H1 (cell line): ENCODE measurements at regions not wholly inside any gene's neighbourhood (a gene's known extent, or its start where the extent isn't known, plus 50 kb on each side); places are given as distances from the start of the nearest gene placed in this dataset.

Experiments used
- CTCF ChIA-PET: fragments of 300-600 bp; sonication (Branson Sonifier 250); formaldehyde crosslinking; loops from one replicate; lab custom pipeline; 2021; ENCODE audit not compliant: partially characterized antibody; lab: Charles Lee
- POLR2A ChIA-PET: fragments of 300-600 bp; sonication (Branson Sonifier 250); formaldehyde crosslinking; loops from one replicate; lab custom pipeline; 2021; ENCODE audit warnings: inconsistent platforms; ENCODE audit not compliant: partially characterized antibody; lab: Charles Lee
- DNase-seq, 2 experiments: peaks; one replicate each; pipeline versions ENCODE4 v3.0.0 to v3.0.0-alpha.2; 2010 to 2022; ENCODE audit warnings: low spot score in 2 of 2, low read depth in 1 of 2, mixed read lengths in 1 of 2
- FAIRE-seq: peaks from 2 replicates; lab custom pipeline; 2011; peaks lifted over from hg19 to GRCh38; lab: Jason Lieb, UNC
- H2AFZ ChIP-seq: 2 replicates; pipeline ENCODE4 v1.8.1; 2012; ENCODE audit warnings: low read length, inconsistent platforms
- H2AK5ac ChIP-seq: 2 replicates; pipeline ENCODE4 v1.6.1; 2013; ENCODE audit warnings: low read depth, low read length
- H2BK120ac ChIP-seq: replicated peaks from 2 replicates; pipeline ENCODE3; 2013; ENCODE audit warnings: low read depth, low read length, inconsistent platforms
- H2BK12ac ChIP-seq: 2 replicates; pipeline ENCODE4 v1.6.1; 2013; ENCODE audit warnings: low read depth, low read length
- H2BK15ac ChIP-seq: 2 replicates; pipeline ENCODE4 v1.6.1; 2013; ENCODE audit warnings: low read length
- H2BK20ac ChIP-seq: 2 replicates; pipeline ENCODE4 v1.6.1; 2013; ENCODE audit warnings: low read length
- H2BK5ac ChIP-seq: 2 replicates; pipeline ENCODE4 v1.6.1; 2013; ENCODE audit warnings: low read depth, low read length
- H3K14ac ChIP-seq: 2 replicates; pipeline ENCODE4 v1.6.1; 2013; ENCODE audit warnings: inconsistent platforms; ENCODE audit not compliant: insufficient read length
- H3K18ac ChIP-seq: 2 replicates; pipeline ENCODE4 v1.6.1; 2013; ENCODE audit warnings: low read length; ENCODE audit errors: extremely low read depth
- H3K23ac ChIP-seq: 2 replicates; pipeline ENCODE4 v1.6.1; 2013; ENCODE audit warnings: inconsistent platforms; ENCODE audit not compliant: insufficient read length
- H3K23me2 ChIP-seq: 2 replicates; pipeline ENCODE4 v1.6.1; 2013; ENCODE audit warnings: low read depth, low read length
- H3K27ac ChIP-seq: 2 replicates; pipeline ENCODE4 v1.6.1; 2011; ENCODE audit warnings: low read depth, low read length, inconsistent platforms
- H3K27me3 ChIP-seq, 4 experiments: replicated peaks in 1 of 4; 1 replicate in 1 of 4; 2 replicates in 3 of 4; pipeline versions ENCODE4 v1.6.1 to v1.8.1; 2011 to 2013; ENCODE audit warnings: low read length in 3 of 4, mild to moderate bottlenecking in 3 of 4, inconsistent platforms in 2 of 4, mixed read lengths in 2 of 4, moderate library complexity in 1 of 4; ENCODE audit not compliant: control insufficient read depth in 3 of 4, insufficient read depth in 3 of 4; ENCODE audit errors: extremely low read depth in 1 of 4
- H3K36me3 ChIP-seq, 4 experiments: 2 replicates each; pipeline versions ENCODE4 v1.6.1 to v1.8.1; 2011 to 2013; ENCODE audit warnings: mild to moderate bottlenecking in 4 of 4, low read length in 3 of 4, moderate library complexity in 2 of 4, control low read depth in 1 of 4, inconsistent platforms in 1 of 4; ENCODE audit not compliant: insufficient read depth in 4 of 4, control insufficient read depth in 2 of 4
- H3K4ac ChIP-seq: replicated peaks from 2 replicates; pipeline ENCODE3; 2013; ENCODE audit warnings: low read length, low read depth, mixed read lengths, inconsistent platforms; ENCODE audit not compliant: insufficient read length
- H3K4me1 ChIP-seq, 4 experiments: replicated peaks in 1 of 4; 1 replicate in 1 of 4; 2 replicates in 3 of 4; pipeline versions ENCODE4 v1.6.1 to v1.8.1; 2011 to 2013; ENCODE audit warnings: low read length in 3 of 4, inconsistent platforms in 2 of 4, mixed read lengths in 1 of 4; ENCODE audit not compliant: insufficient read depth in 4 of 4, control insufficient read depth in 3 of 4
- H3K4me2 ChIP-seq, 2 experiments: 2 replicates each; pipeline versions ENCODE4 v1.6.1 to v1.8.1; 2011 to 2013; ENCODE audit warnings: low read depth in 2 of 2, low read length in 2 of 2, control low read depth in 1 of 2, inconsistent platforms in 1 of 2, mild to moderate bottlenecking in 1 of 2; ENCODE audit not compliant: insufficient read depth in 1 of 2
- H3K4me3 ChIP-seq, 4 experiments: fragments of 200-600, 300-600 bp in 1 of 4; sonication (generic), shearing (Covaris generic), sonication (Bioruptor Twin) in 1 of 4; 2 replicates each; pipeline versions ENCODE4 v1.5.1 to v1.8.1; 2011 to 2016; ENCODE audit warnings: low read length in 4 of 4, low read depth in 3 of 4, control low read depth in 2 of 4, inconsistent platforms in 2 of 4, mild to moderate bottlenecking in 2 of 4, mixed read lengths in 1 of 4, moderate library complexity in 1 of 4; ENCODE audit not compliant: insufficient read depth in 2 of 4; ENCODE audit errors: extremely low read depth in 1 of 4
- H3K56ac ChIP-seq: replicated peaks from 2 replicates; pipeline ENCODE3; 2013; ENCODE audit warnings: low read depth, mild to moderate bottlenecking, mixed read lengths, low read length, inconsistent platforms; ENCODE audit not compliant: insufficient read length
- H3K79me1 ChIP-seq: 2 replicates; pipeline ENCODE4 v1.6.1; 2013; ENCODE audit warnings: low read depth, low read length, control low read depth
- H3K79me2 ChIP-seq, 2 experiments: 2 replicates each; pipeline versions ENCODE4 v1.6.1 to v1.8.1; 2012 to 2013; ENCODE audit warnings: low read length in 2 of 2, mild to moderate bottlenecking in 2 of 2, inconsistent platforms in 1 of 2; ENCODE audit not compliant: insufficient read depth in 2 of 2, control insufficient read depth in 1 of 2
- H3K9ac ChIP-seq, 4 experiments: replicated peaks in 1 of 4; 1 replicate in 1 of 4; 2 replicates in 3 of 4; pipeline versions ENCODE4 v1.6.1 to v1.8.1; 2011 to 2013; ENCODE audit warnings: low read depth in 3 of 4, low read length in 3 of 4, control low read depth in 2 of 4, mild to moderate bottlenecking in 2 of 4, moderate library complexity in 2 of 4, inconsistent platforms in 1 of 4; ENCODE audit errors: extremely low read depth in 1 of 4
- H3K9me3 ChIP-seq, 2 experiments: 2 replicates each; pipeline versions ENCODE4 v1.6.1 to v1.8.1; 2012 to 2013; ENCODE audit warnings: mild to moderate bottlenecking in 2 of 2, moderate library complexity in 2 of 2, control low read depth in 1 of 2, inconsistent platforms in 1 of 2, low read depth in 1 of 2, low read length in 1 of 2, mixed read lengths in 1 of 2; ENCODE audit not compliant: insufficient read depth in 2 of 2
- H4K20me1 ChIP-seq, 2 experiments: replicated peaks in 1 of 2; 2 replicates each; pipeline versions ENCODE3 to v1.8.1; 2011 to 2013; ENCODE audit warnings: inconsistent platforms in 2 of 2, low read length in 2 of 2, mild to moderate bottlenecking in 1 of 2; ENCODE audit not compliant: insufficient read depth in 2 of 2, control insufficient read depth in 1 of 2
- H4K5ac ChIP-seq: 2 replicates; pipeline ENCODE4 v1.6.1; 2013; ENCODE audit warnings: low read length, low read depth, mixed read lengths, inconsistent platforms; ENCODE audit not compliant: insufficient read length
- H4K8ac ChIP-seq: 2 replicates; pipeline ENCODE4 v1.8.0; 2013; ENCODE audit warnings: mild to moderate bottlenecking, moderate library complexity, low read length, inconsistent platforms; ENCODE audit not compliant: insufficient read depth; ENCODE audit errors: extremely low read depth
- H4K91ac ChIP-seq: replicated peaks from 2 replicates; pipeline ENCODE3; 2013; ENCODE audit warnings: low read length, mixed read lengths, inconsistent platforms; ENCODE audit not compliant: insufficient read length
- JUN ChIP-seq: IDR thresholded peaks from 2 replicates; pipeline ENCODE4 v1.6.1; 2011; ENCODE audit warnings: low read depth, mild to moderate bottlenecking, improper control_type of control experiment, low read length
- KDM4A ChIP-seq: IDR thresholded peaks from one replicate; pipeline ENCODE4 v1.7.1; 2012; ENCODE audit warnings: low read depth, mild to moderate bottlenecking, moderate library complexity, low read length, inconsistent platforms; ENCODE audit not compliant: severe bottlenecking
- SP4 ChIP-seq: IDR thresholded peaks from 2 replicates; pipeline ENCODE4 v1.6.1; 2012; ENCODE audit warnings: low read length, inconsistent platforms
- TBP ChIP-seq: IDR thresholded peaks from 2 replicates; pipeline ENCODE4 v1.6.1; 2011; ENCODE audit warnings: low read depth, low read length, improper control_type of control experiment
- WGBS, 2 experiments: shearing (Covaris generic) in 1 of 2; methylation state at CpG; one replicate each; pipeline versions ENCODE4 v1.1.6 to v1.1.7; 2013 to 2015; ENCODE audit warnings: low lambda C conversion rate in 2 of 2, mixed read lengths in 2 of 2, inconsistent platforms in 1 of 2, low coverage in 1 of 2, missing lambda C conversion rate in 1 of 2; ENCODE audit not compliant: insufficient replicate concordance in 2 of 2, insufficient coverage in 1 of 2, insufficient read length in 1 of 2; ENCODE audit errors: extremely low coverage in 1 of 2, missing lambda C conversion rate in 1 of 2; 5-methylcytosine and 5-hydroxymethylcytosine counted together

- Histone ChIP-seq H3K4me2 (no peak overlapping the region), H3K9ac (no peak overlapping the region), H3K18ac (no peak overlapping the region), H4K5ac (no peak overlapping the region), H3K4me1 (no peaks in the 10 kb centered on the region; a peak in 1 of 7 replicates), H3K36me3 (no peaks in the 10 kb centered on the region), H3K4me3 (no peak overlapping the region), H2AK5ac (no peak overlapping the region), H3K27me3 (no peaks in the 10 kb centered on the region; a peak in 1 of 7 replicates), H3K23ac (no peak overlapping the region), H3K79me2 (no peaks in the 10 kb centered on the region), H3K56ac (no peak overlapping the region), H2BK5ac (no peak overlapping the region), H2AFZ (no peak overlapping the region), H2BK12ac (no peak overlapping the region), H4K20me1 (no peaks in the 10 kb centered on the region), H3K27ac (no peak overlapping the region), H2BK120ac (no peak overlapping the region), H3K9me3 (peaks cover 25 to 58% of the 10 kb centered on the region in 2 experiments), H3K79me1 (no peaks in the 10 kb centered on the region), H2BK15ac (no peak overlapping the region), H4K8ac (no peak overlapping the region; the same call in 1 of the 2 replicates), H3K4ac (no peak overlapping the region), H4K91ac (no peak overlapping the region), H3K23me2 (no peaks in the 10 kb centered on the region; the same call in 1 of the 2 replicates), H3K14ac (no peak overlapping the region), H2BK20ac (no peak overlapping the region)
- 93% methylated on average over 5 of the region's 7 CpGs; no CpG with 5 or more reads in 1 of the 2 experiments for WGBS, 2 experiments
- DNase-seq, result no peak
- ChIA-PET POLR2A (no interaction called here), CTCF (no interaction called here)
- no peak for TF ChIP-seq JUN
- TF ChIP-seq TBP, result no peak
- TF ChIP-seq SP4, result no peak
- no peak for TF ChIP-seq KDM4A
- no peak for FAIRE-seq
These were observed 523.1 kb upstream of the DPP6 start for GRCh38 chr7:153529100-153529499.
